Stomach smooth muscle (tissue), 2 donors: ENCODE measurements at regions not wholly inside any gene's neighbourhood (a gene's known extent, or its start where the extent isn't known, plus 50 kb on each side); places are given as distances from the start of the nearest gene placed in this dataset.

ENCODE experiments used
- H3K27ac ChIP-seq: one replicate; pipeline ENCODE4 v1.7.0; 2013; ENCODE audit warnings: mild to moderate bottlenecking, low read length, inconsistent platforms
- H3K27me3 ChIP-seq, 2 donors: one replicate each; pipeline ENCODE4 v1.7.0; 2013; ENCODE audit warnings: low read length in 2 of 2; ENCODE audit not compliant: insufficient read depth in 2 of 2, control insufficient read depth in 1 of 2
- H3K36me3 ChIP-seq, 2 donors: one replicate each; pipeline ENCODE4 v1.7.0; 2013; ENCODE audit warnings: low read length in 2 of 2; ENCODE audit not compliant: control insufficient read depth in 2 of 2, insufficient read depth in 2 of 2
- H3K4me1 ChIP-seq: one replicate; pipeline ENCODE4 v1.7.0; 2013; ENCODE audit warnings: low read length; ENCODE audit not compliant: control insufficient read depth, insufficient read depth
- H3K4me3 ChIP-seq, 2 donors: one replicate each; pipeline ENCODE4 v1.7.0; 2013; ENCODE audit warnings: low read length in 2 of 2
- H3K9ac ChIP-seq, 2 donors: one replicate each; pipeline ENCODE4 v1.7.0; 2013; ENCODE audit warnings: low read length in 2 of 2, mild to moderate bottlenecking in 1 of 2
- H3K9me3 ChIP-seq, 2 donors: one replicate each; pipeline ENCODE4 v1.7.0; 2013; ENCODE audit warnings: low read length in 2 of 2; ENCODE audit not compliant: control insufficient read depth in 2 of 2
- donor health status: healthy.
- donor health status: Pancreatic carcinoma.

GRCh38 chr3:17990390-17990789 lies 248.0 kb upstream of the TBC1D5 start:
- Histone ChIP-seq H3K4me3 (no peak overlapping the region), H3K27ac (no peak overlapping the region), H3K9me3 (no peaks in the 10 kb centered on the region), H3K4me1 (peaks cover 5% of the 10 kb centered on the region), H3K36me3 (no peaks in the 10 kb centered on the region), H3K9ac (no peak overlapping the region), H3K27me3 (no peaks in the 10 kb centered on the region)

DNA sequence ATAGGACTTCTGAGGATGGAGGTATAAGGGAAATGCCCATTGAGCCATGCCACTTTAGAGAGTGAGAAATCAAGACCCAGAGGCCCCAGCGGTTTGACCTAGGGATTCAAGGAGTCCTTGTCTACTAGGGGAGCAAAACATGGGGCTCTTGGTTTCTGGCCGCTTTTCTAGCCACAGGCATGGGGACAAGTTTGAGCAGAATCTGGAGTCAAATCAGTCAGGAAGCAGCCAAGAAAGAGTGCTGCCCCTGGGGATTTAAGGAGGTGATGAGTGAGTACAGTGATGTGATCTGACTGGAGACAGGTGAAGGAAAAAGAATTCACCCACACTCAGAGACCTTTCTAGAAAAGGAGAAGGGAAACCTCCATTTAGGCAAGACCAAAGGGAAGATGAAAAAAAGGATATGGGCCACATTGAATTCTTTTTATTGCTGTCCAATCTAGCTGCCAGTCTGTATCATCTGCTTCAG lies 244.0 kb upstream of the TBC1D5 start:
- Histone ChIP-seq H3K9me3 (no peaks in the 10 kb centered on the region), H3K9ac (no peak overlapping the region), H3K27me3 (no peaks in the 10 kb centered on the region), H3K27ac (no peak overlapping the region), H3K36me3 (no peaks in the 10 kb centered on the region), H3K4me1 (peaks cover 5% of the 10 kb centered on the region), H3K4me3 (no peak overlapping the region)

- H3K4me1 ChIP-seq = peaks cover 5% of the 10 kb centered on the region
- H3K9ac ChIP-seq = no peak overlapping the region
- H3K9me3 ChIP-seq = no peaks in the 10 kb centered on the region
- H3K36me3 ChIP-seq = no peaks in the 10 kb centered on the region
- H3K4me3 ChIP-seq = no peak overlapping the region
- H3K27me3 ChIP-seq = no peaks in the 10 kb centered on the region
- H3K27ac ChIP-seq = no peak overlapping the region
Measured at GRCh38 chr3:17985658-17986347, 243.4 kb upstream of the TBC1D5 start.

GRCh38 chr3:17983106-17983505 lies 240.7 kb upstream of the TBC1D5 start:
- Histone ChIP-seq H3K9me3 (no peaks in the 10 kb centered on the region), H3K4me1 (peaks cover 5% of the 10 kb centered on the region), H3K36me3 (no peaks in the 10 kb centered on the region), H3K27ac (no peak overlapping the region), H3K9ac (no peak overlapping the region), H3K4me3 (no peak overlapping the region), H3K27me3 (no peaks in the 10 kb centered on the region)

- H3K27ac ChIP-seq = no peak overlapping the region
- H3K27me3 ChIP-seq = no peaks in the 10 kb centered on the region
- H3K4me1 ChIP-seq = peaks cover 5% of the 10 kb centered on the region
- H3K9ac ChIP-seq = no peak overlapping the region
- no peaks in the 10 kb centered on the region for H3K36me3 ChIP-seq
- no peak overlapping the region for H3K4me3 ChIP-seq
- no peaks in the 10 kb centered on the region for H3K9me3 ChIP-seq
Measured at GRCh38 chr3:17982211-17982880, 239.9 kb upstream of the TBC1D5 start.

- no peaks in the 10 kb centered on the region for H3K36me3 ChIP-seq
- H3K4me1 ChIP-seq = no peaks in the 10 kb centered on the region
Measured at GRCh38 chr3:17980863-17981262, 238.4 kb upstream of the TBC1D5 start.

GRCh38 chr3:17979911-17980310 lies 237.5 kb upstream of the TBC1D5 start:
- no peak overlapping the region for H3K4me3 ChIP-seq
- H3K4me1 ChIP-seq = no peaks in the 10 kb centered on the region
- H3K27me3 ChIP-seq = no peaks in the 10 kb centered on the region
- no peak overlapping the region for H3K9ac ChIP-seq
- no peaks in the 10 kb centered on the region for H3K36me3 ChIP-seq
- H3K9me3 ChIP-seq = no peaks in the 10 kb centered on the region
- no peak overlapping the region for H3K27ac ChIP-seq

More at GRCh38 chr3:17980863-17981262, 238.4 kb upstream of the TBC1D5 start:
- Histone ChIP-seq H3K9ac (no peak overlapping the region), H3K27ac (no peak overlapping the region), H3K4me3 (no peak overlapping the region), H3K9me3 (no peaks in the 10 kb centered on the region), H3K27me3 (no peaks in the 10 kb centered on the region)

GRCh38 chr3:17979252-17979651 lies 236.8 kb upstream of the TBC1D5 start:
- H3K36me3 ChIP-seq = no peaks in the 10 kb centered on the region
- no peaks in the 10 kb centered on the region for H3K9me3 ChIP-seq
- H3K4me3 ChIP-seq = no peak overlapping the region
- no peak overlapping the region for H3K27ac ChIP-seq
- no peaks in the 10 kb centered on the region for H3K4me1 ChIP-seq
- no peaks in the 10 kb centered on the region for H3K27me3 ChIP-seq
- no peak overlapping the region for H3K9ac ChIP-seq

DNA sequence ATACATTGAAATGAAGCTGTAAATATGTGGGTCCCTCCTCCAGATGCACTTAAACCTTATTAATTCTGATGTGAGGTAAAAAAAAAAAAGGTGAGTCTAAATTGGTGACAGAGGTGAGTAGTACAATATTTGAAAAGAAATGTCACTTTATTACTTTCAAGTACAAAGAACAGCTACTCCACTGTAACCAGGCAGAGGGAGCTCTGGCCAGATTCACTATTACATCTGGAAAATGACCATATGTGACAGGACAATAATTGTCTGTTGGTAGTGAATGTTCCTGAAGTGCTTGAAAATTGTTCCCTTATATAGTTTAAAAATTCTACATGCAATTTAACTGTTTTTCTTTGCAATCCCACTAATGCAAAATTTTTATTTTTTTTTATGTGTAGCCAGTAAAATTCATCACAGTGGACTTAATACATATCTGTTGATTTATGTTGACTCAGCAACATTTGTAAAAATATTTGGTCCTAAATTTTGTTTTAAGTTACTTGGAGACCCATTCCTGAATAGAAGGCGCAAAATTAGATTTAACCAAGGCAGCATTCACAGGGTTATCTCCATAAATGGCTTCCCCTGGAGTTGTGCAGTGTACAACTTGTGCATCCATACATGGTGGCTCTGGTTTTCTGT lies 231.9 kb upstream of the TBC1D5 start:
- no peaks in the 10 kb centered on the region for H3K9me3 ChIP-seq
- no peaks in the 10 kb centered on the region for H3K36me3 ChIP-seq
- H3K27me3 ChIP-seq = no peaks in the 10 kb centered on the region
- H3K4me3 ChIP-seq = no peak overlapping the region
- peaks cover 3% of the 10 kb centered on the region for H3K4me1 ChIP-seq
- no peak overlapping the region for H3K9ac ChIP-seq
- no peak overlapping the region for H3K27ac ChIP-seq

DNA sequence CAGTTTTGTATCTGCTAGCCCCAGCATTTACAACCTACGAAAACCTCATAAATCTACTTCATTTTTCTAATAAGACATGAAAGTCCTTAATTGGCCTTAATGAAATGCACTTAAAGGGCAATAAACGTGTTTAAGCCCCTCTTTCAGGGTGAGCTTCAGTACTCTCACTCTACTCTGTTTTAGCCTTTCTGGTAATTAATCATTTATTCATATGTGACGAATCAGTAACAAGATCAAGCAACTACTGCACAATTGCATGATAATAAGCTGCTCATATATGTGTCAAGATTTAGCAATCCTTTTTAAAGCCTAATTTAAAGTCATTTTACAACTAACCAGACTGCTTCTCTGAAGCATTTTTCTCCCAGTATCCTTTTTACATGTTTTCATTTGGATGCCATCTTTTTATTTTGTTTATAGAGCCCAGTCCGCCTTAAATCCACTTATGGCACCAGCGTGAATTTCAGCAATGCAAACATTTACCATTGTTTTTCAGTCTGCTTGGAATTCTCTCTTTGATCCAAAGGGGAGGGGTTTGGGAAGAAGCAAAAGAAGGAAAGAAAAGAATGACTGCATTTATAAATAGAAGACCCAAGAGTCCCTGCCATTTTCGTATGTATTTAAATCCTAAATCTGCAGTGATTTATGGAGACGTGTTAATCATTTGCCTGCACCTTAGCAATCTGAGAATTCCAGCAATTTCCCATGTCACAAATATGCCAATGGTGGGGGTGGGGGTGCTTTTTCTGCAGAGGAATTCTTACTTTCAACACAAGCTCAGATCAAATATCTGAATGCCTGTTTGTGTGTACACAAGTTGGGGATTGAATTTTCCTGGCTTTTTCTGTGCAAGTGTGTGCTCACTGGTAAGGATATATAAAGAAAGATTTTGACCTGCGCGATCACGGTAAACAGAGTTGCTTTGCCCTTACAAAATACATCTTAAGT lies 230.8 kb upstream of the TBC1D5 start:
- no peak overlapping the region for H3K9ac ChIP-seq
- H3K27ac ChIP-seq = peak overlapping the region; percentile 1
- H3K36me3 ChIP-seq = no peaks in the 10 kb centered on the region
- peak overlapping the region in 1 of 2 donors; percentile 38 for H3K4me3 ChIP-seq
- H3K4me1 ChIP-seq = peaks cover 3% of the 10 kb centered on the region
- no peaks in the 10 kb centered on the region for H3K9me3 ChIP-seq
- no peaks in the 10 kb centered on the region for H3K27me3 ChIP-seq
